Mesendoderm (in vitro differentiated cells): ENCODE measurements at regions not wholly inside any gene's neighbourhood (a gene's known extent, or its start where the extent isn't known, plus 50 kb on each side); places are given as distances from the start of the nearest gene placed in this dataset.
A peak's percentile ranks its signal among the peaks of the same experiment; 100 is the strongest.

Source experiments
- DNase-seq: peaks from one replicate; pipeline ENCODE4 v3.0.0; 2013
- H2AK5ac ChIP-seq: 2 replicates; pipeline ENCODE4 v1.6.1; 2013; ENCODE audit warnings: low read length, inconsistent platforms
- H2BK120ac ChIP-seq: 2 replicates; pipeline ENCODE4 v1.6.1; 2013; ENCODE audit warnings: low read depth, mild to moderate bottlenecking, low read length, moderate library complexity, mixed read lengths
- H2BK15ac ChIP-seq: replicated peaks from 2 replicates; pipeline ENCODE4 v1.6.1; 2013; ENCODE audit warnings: low read depth, mild to moderate bottlenecking, moderate library complexity
- H2BK5ac ChIP-seq: 2 replicates; pipeline ENCODE4 v1.6.1; 2013; ENCODE audit warnings: low read length, inconsistent platforms
- H3K18ac ChIP-seq: 2 replicates; pipeline ENCODE4 v1.6.1; 2013; ENCODE audit warnings: mild to moderate bottlenecking, low read length, mixed read lengths
- H3K23ac ChIP-seq: one replicate; pipeline ENCODE4 v1.6.1; 2013; ENCODE audit warnings: low read length
- H3K27ac ChIP-seq: 2 replicates; pipeline ENCODE4 v1.5.1; 2013; ENCODE audit warnings: low read depth, mild to moderate bottlenecking, inconsistent platforms, low read length, moderate library complexity
- H3K27me3 ChIP-seq: 2 replicates; pipeline ENCODE4 v1.6.1; 2013; ENCODE audit warnings: low read length, control low read depth, mild to moderate bottlenecking, inconsistent platforms; ENCODE audit not compliant: insufficient read depth, poor library complexity
- H3K36me3 ChIP-seq: 2 replicates; pipeline ENCODE4 v1.6.1; 2013; ENCODE audit warnings: low read length, inconsistent platforms; ENCODE audit not compliant: control insufficient read depth, insufficient read depth
- H3K4ac ChIP-seq: one replicate; pipeline ENCODE4 v1.6.1; 2013; ENCODE audit warnings: low read depth, mild to moderate bottlenecking, low read length, moderate library complexity
- H3K4me1 ChIP-seq: 2 replicates; pipeline ENCODE4 v1.6.1; 2013; ENCODE audit warnings: low read depth, low read length, inconsistent platforms; ENCODE audit not compliant: control insufficient read depth
- H3K4me2 ChIP-seq: 2 replicates; pipeline ENCODE4 v1.6.1; 2013; ENCODE audit warnings: low read length
- H3K4me3 ChIP-seq: 2 replicates; pipeline ENCODE4 v1.5.1; 2013; ENCODE audit warnings: mild to moderate bottlenecking, low read length
- H3K56ac ChIP-seq: one replicate; pipeline ENCODE4 v1.6.1; 2013; ENCODE audit warnings: low read length
- H3K79me1 ChIP-seq: 2 replicates; pipeline ENCODE4 v1.6.1; 2013; ENCODE audit warnings: low read length, inconsistent platforms
- H3K79me2 ChIP-seq: 2 replicates; pipeline ENCODE4 v1.6.1; 2013; ENCODE audit warnings: mild to moderate bottlenecking, low read length; ENCODE audit not compliant: control insufficient read depth, insufficient read depth
- H3K9ac ChIP-seq: 2 replicates; pipeline ENCODE4 v1.6.1; 2013; ENCODE audit warnings: low read length, inconsistent platforms
- H4K5ac ChIP-seq: one replicate; pipeline ENCODE4 v1.6.1; 2013; ENCODE audit warnings: low read length
- H4K8ac ChIP-seq: one replicate; pipeline ENCODE4 v1.6.1; 2013; ENCODE audit warnings: low read depth, mild to moderate bottlenecking, control low read depth, low read length, moderate library complexity
- WGBS: extraction: QIAGEN DNeasy Blood & Tissue Kit; methylation state at CpG from one replicate; pipeline ENCODE4 v1.1.7; 2013; ENCODE audit warnings: low lambda C conversion rate, missing lambda C conversion rate; ENCODE audit not compliant: insufficient coverage; ENCODE audit errors: extremely low coverage; 5-methylcytosine and 5-hydroxymethylcytosine counted together

GRCh38 chr17:71327376-71328059 lies 793.3 kb upstream of the SOX9 start:
- Histone ChIP-seq H3K23ac (no peak overlapping the region), H3K27ac (no peak overlapping the region), H3K56ac (no peak overlapping the region), H3K4me1 (peaks cover 5% of the 10 kb centered on the region), H4K5ac (no peak overlapping the region), H3K4ac (no peak overlapping the region), H3K27me3 (no peaks in the 10 kb centered on the region), H2AK5ac (no peak overlapping the region), H3K4me2 (no peak overlapping the region), H3K9ac (no peak overlapping the region), H3K79me2 (no peaks in the 10 kb centered on the region), H2BK120ac (no peak overlapping the region), H3K79me1 (no peaks in the 10 kb centered on the region), H3K4me3 (no peak overlapping the region), H3K36me3 (no peaks in the 10 kb centered on the region), H3K18ac (no peak overlapping the region), H2BK5ac (no peak overlapping the region), H2BK15ac (no peak overlapping the region), H4K8ac (no peak overlapping the region)
- no peak for DNase-seq
- no CpG with 5 or more reads among the region's 5 CpGs for WGBS

GRCh38 chr17:71329310-71330098 lies 791.3 kb upstream of the SOX9 start:
- no CpG with 5 or more reads among the region's 5 CpGs for WGBS
- no peak overlapping the region for H3K56ac ChIP-seq
- H3K4ac ChIP-seq = peak overlapping the region; percentile 16
- H3K4me2 ChIP-seq = no peak overlapping the region
- H3K36me3 ChIP-seq = no peaks in the 10 kb centered on the region
- H3K27ac ChIP-seq = no peak overlapping the region
- no peak overlapping the region for H3K4me3 ChIP-seq
- no peak overlapping the region for H4K5ac ChIP-seq
- H3K79me1 ChIP-seq = no peaks in the 10 kb centered on the region
- peak overlapping the region; percentile 58 for H2BK5ac ChIP-seq
- H2BK120ac ChIP-seq = no peak overlapping the region
- peak; percentile 89 for DNase-seq
- no peak overlapping the region for H3K9ac ChIP-seq
- peak overlapping the region; percentile 84 for H3K18ac ChIP-seq
- no peaks in the 10 kb centered on the region for H3K79me2 ChIP-seq
- no peaks in the 10 kb centered on the region for H3K27me3 ChIP-seq
- H3K4me1 ChIP-seq = peaks cover 7% of the 10 kb centered on the region
- H3K23ac ChIP-seq = no peak overlapping the region
- H4K8ac ChIP-seq = no peak overlapping the region
- no peak overlapping the region for H2AK5ac ChIP-seq
- H2BK15ac ChIP-seq = no peak overlapping the region

- peaks cover 7% of the 10 kb centered on the region for H3K4me1 ChIP-seq
- no peak overlapping the region for H2BK15ac ChIP-seq
- peak overlapping the region; percentile 16 for H3K4ac ChIP-seq
- H3K36me3 ChIP-seq = no peaks in the 10 kb centered on the region
- no peak overlapping the region for H3K23ac ChIP-seq
- WGBS = no CpG with 5 or more reads among the region's 2 CpGs
- H4K5ac ChIP-seq = no peak overlapping the region
- H3K4me2 ChIP-seq = no peak overlapping the region
- H3K79me2 ChIP-seq = no peaks in the 10 kb centered on the region
- H3K56ac ChIP-seq = no peak overlapping the region
- H3K18ac ChIP-seq = peak overlapping the region; percentile 84
- H4K8ac ChIP-seq = no peak overlapping the region
- no peak overlapping the region for H3K27ac ChIP-seq
- no peak overlapping the region for H2AK5ac ChIP-seq
- H2BK120ac ChIP-seq = no peak overlapping the region
- no peak overlapping the region for H3K4me3 ChIP-seq
- H3K79me1 ChIP-seq = no peaks in the 10 kb centered on the region
- no peaks in the 10 kb centered on the region for H3K27me3 ChIP-seq
- DNase-seq = no peak
- no peak overlapping the region for H3K9ac ChIP-seq
- peak overlapping the region; percentile 58 for H2BK5ac ChIP-seq
Measured at GRCh38 chr17:71330099-71330375, 790.8 kb upstream of the SOX9 start.

GRCh38 chr17:71331754-71332325 lies 789.0 kb upstream of the SOX9 start:
- Histone ChIP-seq H3K9ac (no peak overlapping the region), H2BK15ac (no peak overlapping the region), H2BK5ac (no peak overlapping the region), H4K8ac (no peak overlapping the region), H3K4ac (no peak overlapping the region), H3K79me1 (no peaks in the 10 kb centered on the region), H3K18ac (no peak overlapping the region), H2AK5ac (no peak overlapping the region), H3K4me1 (peaks cover 7% of the 10 kb centered on the region), H3K27me3 (no peaks in the 10 kb centered on the region), H4K5ac (no peak overlapping the region), H2BK120ac (no peak overlapping the region), H3K23ac (no peak overlapping the region), H3K4me2 (no peak overlapping the region), H3K4me3 (no peak overlapping the region), H3K79me2 (no peaks in the 10 kb centered on the region), H3K27ac (no peak overlapping the region), H3K36me3 (no peaks in the 10 kb centered on the region), H3K56ac (no peak overlapping the region)
- no CpG with 5 or more reads among the region's 5 CpGs for WGBS
- no peak for DNase-seq

- no peaks in the 10 kb centered on the region for H3K36me3 ChIP-seq
- no peak overlapping the region for H3K56ac ChIP-seq
- H4K5ac ChIP-seq = no peak overlapping the region
- no peak overlapping the region for H2BK15ac ChIP-seq
- no peak overlapping the region for H3K9ac ChIP-seq
- no peak overlapping the region for H2BK5ac ChIP-seq
- H2AK5ac ChIP-seq = no peak overlapping the region
- no peak overlapping the region for H2BK120ac ChIP-seq
- H3K4ac ChIP-seq = no peak overlapping the region
- no peak overlapping the region for H4K8ac ChIP-seq
- H3K4me2 ChIP-seq = no peak overlapping the region
- WGBS = no CpG with 5 or more reads among the region's 2 CpGs
- H3K79me2 ChIP-seq = no peaks in the 10 kb centered on the region
- peaks cover 6% of the 10 kb centered on the region for H3K4me1 ChIP-seq
- H3K79me1 ChIP-seq = no peaks in the 10 kb centered on the region
- no peak overlapping the region for H3K4me3 ChIP-seq
- H3K27me3 ChIP-seq = no peaks in the 10 kb centered on the region
- DNase-seq = peak; percentile 7
- H3K18ac ChIP-seq = peak overlapping the region; percentile 18
- H3K23ac ChIP-seq = no peak overlapping the region
- no peak overlapping the region for H3K27ac ChIP-seq
Measured at GRCh38 chr17:71334048-71334751, 786.6 kb upstream of the SOX9 start.
